ENCODE measurements at regions not wholly inside any gene's neighbourhood (a gene's known extent, or its start where the extent isn't known, plus 50 kb on each side); places are given as distances from the start of the nearest gene placed in this dataset.

DNA sequence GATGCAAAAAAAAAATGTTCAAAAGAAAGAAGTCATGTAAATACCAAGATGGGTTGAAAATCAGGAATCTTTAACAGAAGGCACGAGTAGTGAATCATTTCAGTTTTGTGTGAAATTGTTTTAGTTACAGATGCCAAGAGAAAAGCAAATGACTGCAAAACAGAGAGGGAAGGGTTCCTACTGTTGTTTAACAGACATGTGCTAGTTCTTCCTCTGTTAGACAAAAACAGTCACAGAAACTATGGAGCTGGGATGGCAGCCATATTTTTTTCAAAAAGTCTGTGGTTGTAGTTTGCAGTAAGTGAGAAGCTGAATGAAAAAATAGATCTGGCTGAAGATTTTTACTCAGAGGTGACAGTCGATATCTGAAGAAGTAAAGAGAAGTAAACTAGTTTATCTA lies 511.9 kb downstream of the ZIC1 start:
- Histone ChIP-seq H3K36me3 (ENCODE audit: control insufficient read depth, insufficient read depth, low read length) (no peaks in the 10 kb centered on the region), H3K9ac (ENCODE audit: extremely low read depth, low read length, poor library complexity, severe bottlenecking) (no peak overlapping the region), H3K9me3 (ENCODE audit: control insufficient read depth, low read length) (no peaks in the 10 kb centered on the region), H3K27me3 (ENCODE audit: control insufficient read depth, insufficient read depth, low read length, poor library complexity, severe bottlenecking) (no peaks in the 10 kb centered on the region), H3K4me3 (ENCODE audit: low read length) (no peak overlapping the region), H3K27ac (ENCODE audit: low read depth, low read length) (no peak overlapping the region), H3K4me1 (ENCODE audit: control insufficient read depth, insufficient read depth, low read length) (no peaks in the 10 kb centered on the region)
- Mint-ChIP-seq H3K4me1 (no peaks in the 10 kb centered on the region), H3K27me3 (ENCODE audit: insufficient read depth) (no peaks in the 10 kb centered on the region), H3K4me3 (no peak overlapping the region), H3K27ac (no peak overlapping the region), H3K9me3 (no peaks in the 10 kb centered on the region), H3K36me3 (ENCODE audit: low read depth) (no peaks in the 10 kb centered on the region)
- WGBS, 2 experiments (ENCODE audit: insufficient coverage in 1 of 2, insufficient read length in 1 of 2) = 90 to 94% methylated on average over 1 to 2 of the region's 2 CpGs
- TF ChIP-seq, protein P1, sequence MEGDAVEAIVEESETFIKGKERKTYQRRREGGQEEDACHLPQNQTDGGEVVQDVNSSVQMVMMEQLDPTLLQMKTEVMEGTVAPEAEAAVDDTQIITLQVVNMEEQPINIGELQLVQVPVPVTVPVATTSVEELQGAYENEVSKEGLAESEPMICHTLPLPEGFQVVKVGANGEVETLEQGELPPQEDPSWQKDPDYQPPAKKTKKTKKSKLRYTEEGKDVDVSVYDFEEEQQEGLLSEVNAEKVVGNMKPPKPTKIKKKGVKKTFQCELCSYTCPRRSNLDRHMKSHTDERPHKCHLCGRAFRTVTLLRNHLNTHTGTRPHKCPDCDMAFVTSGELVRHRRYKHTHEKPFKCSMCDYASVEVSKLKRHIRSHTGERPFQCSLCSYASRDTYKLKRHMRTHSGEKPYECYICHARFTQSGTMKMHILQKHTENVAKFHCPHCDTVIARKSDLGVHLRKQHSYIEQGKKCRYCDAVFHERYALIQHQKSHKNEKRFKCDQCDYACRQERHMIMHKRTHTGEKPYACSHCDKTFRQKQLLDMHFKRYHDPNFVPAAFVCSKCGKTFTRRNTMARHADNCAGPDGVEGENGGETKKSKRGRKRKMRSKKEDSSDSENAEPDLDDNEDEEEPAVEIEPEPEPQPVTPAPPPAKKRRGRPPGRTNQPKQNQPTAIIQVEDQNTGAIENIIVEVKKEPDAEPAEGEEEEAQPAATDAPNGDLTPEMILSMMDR (conservative IDR thresholded peaks at IDR 0.05) = no peak
- DNase-seq = no peak

DNA sequence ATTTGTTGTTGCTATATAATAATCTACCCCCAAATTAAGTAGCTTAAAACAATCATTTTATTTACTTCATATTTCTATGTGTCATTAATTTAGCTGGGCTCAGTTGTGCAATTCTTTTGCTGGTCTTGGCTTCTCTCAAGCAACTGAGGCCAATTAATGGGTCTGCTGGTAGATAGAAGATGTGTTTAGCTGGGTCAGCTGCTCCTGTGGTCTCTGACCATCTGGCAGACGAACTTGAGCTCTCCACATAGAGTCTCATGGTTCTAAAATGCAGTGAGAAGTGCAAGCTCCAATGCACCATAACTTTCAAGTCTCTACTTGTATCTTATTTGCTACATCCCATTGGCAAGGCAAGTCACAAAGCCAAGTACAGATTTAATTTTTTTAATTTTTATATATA lies 515.6 kb downstream of the ZIC1 start:
- Mint-ChIP-seq H3K9me3 (no peaks in the 10 kb centered on the region), H3K27ac (no peak overlapping the region), H3K4me1 (no peaks in the 10 kb centered on the region), H3K4me3 (no peak overlapping the region), H3K36me3 (ENCODE audit: low read depth) (no peaks in the 10 kb centered on the region), H3K27me3 (ENCODE audit: insufficient read depth) (no peaks in the 10 kb centered on the region)
- DNase-seq = no peak
- WGBS, 2 experiments (ENCODE audit: insufficient coverage in 1 of 2, insufficient read length in 1 of 2) = 80 to 95% methylated on average over 1 of the region's 1 CpG
- TF ChIP-seq, protein P1 (conservative IDR thresholded peaks at IDR 0.05) = no peak
- Histone ChIP-seq H3K4me1 (ENCODE audit: control insufficient read depth, insufficient read depth, low read length) (no peaks in the 10 kb centered on the region), H3K27ac (ENCODE audit: low read depth, low read length) (no peak overlapping the region), H3K4me3 (ENCODE audit: low read length) (no peak overlapping the region), H3K9me3 (ENCODE audit: control insufficient read depth, low read length) (no peaks in the 10 kb centered on the region), H3K36me3 (ENCODE audit: control insufficient read depth, insufficient read depth, low read length) (no peaks in the 10 kb centered on the region), H3K9ac (ENCODE audit: extremely low read depth, low read length, poor library complexity, severe bottlenecking) (no peak overlapping the region), H3K27me3 (ENCODE audit: control insufficient read depth, insufficient read depth, low read length, poor library complexity, severe bottlenecking) (no peaks in the 10 kb centered on the region)

DNA sequence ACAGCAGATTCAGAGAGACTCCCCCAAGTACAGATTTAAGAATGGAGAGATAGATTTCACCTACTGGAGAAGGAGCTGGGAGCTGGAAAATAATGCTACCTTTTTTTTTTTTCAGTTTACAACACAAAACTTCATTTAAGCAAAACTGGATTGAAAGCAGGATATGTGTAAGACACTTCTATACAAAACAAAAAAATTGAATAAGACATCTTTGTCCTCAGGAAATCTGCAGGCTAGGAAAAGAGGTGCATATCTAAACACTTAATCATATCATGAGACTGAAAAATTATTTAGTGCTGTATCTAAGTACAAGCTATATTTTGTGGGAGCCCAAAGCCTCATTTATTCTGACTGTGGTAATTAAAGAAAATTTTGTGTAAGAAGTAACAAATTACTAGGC lies 516.1 kb downstream of the ZIC1 start:
- H3K27ac Mint-ChIP-seq = no peak overlapping the region
- no peaks in the 10 kb centered on the region for H3K4me1 Mint-ChIP-seq
- no peak overlapping the region for H3K4me3 ChIP-seq (ENCODE audit: low read length)
- H3K36me3 ChIP-seq (ENCODE audit: control insufficient read depth, insufficient read depth, low read length) = no peaks in the 10 kb centered on the region
- no peaks in the 10 kb centered on the region for H3K4me1 ChIP-seq (ENCODE audit: control insufficient read depth, insufficient read depth, low read length)
- no peaks in the 10 kb centered on the region for H3K9me3 ChIP-seq (ENCODE audit: control insufficient read depth, low read length)
- no peaks in the 10 kb centered on the region for H3K36me3 Mint-ChIP-seq (ENCODE audit: low read depth)
- no peaks in the 10 kb centered on the region for H3K27me3 Mint-ChIP-seq (ENCODE audit: insufficient read depth)
- no peaks in the 10 kb centered on the region for H3K27me3 ChIP-seq (ENCODE audit: control insufficient read depth, insufficient read depth, low read length, poor library complexity, severe bottlenecking)
- H3K9me3 Mint-ChIP-seq = no peaks in the 10 kb centered on the region
- no peak overlapping the region for H3K4me3 Mint-ChIP-seq
- H3K9ac ChIP-seq (ENCODE audit: extremely low read depth, low read length, poor library complexity, severe bottlenecking) = no peak overlapping the region
- H3K27ac ChIP-seq (ENCODE audit: low read depth, low read length) = no peak overlapping the region
- TF ChIP-seq, protein P1 (conservative IDR thresholded peaks at IDR 0.05) = no peak
- no peak for DNase-seq
